ENCODE measurements at regions not wholly inside any gene's neighbourhood (a gene's known extent, or its start where the extent isn't known, plus 50 kb on each side); places are given as distances from the start of the nearest gene placed in this dataset.

GRCh38 chr6:92545861-92546260 lies 873.5 kb downstream of the EPHA7 start:
- TF ChIP-seq CTCF (IDR thresholded peaks at IDR 0.05; ENCODE audit: insufficient read depth, low read length) (no peak), SPI1 (IDR thresholded peaks at IDR 0.05; ENCODE audit: borderline replicate concordance, low read depth) (no peak)
